Islet precursor cell (in vitro differentiated cells): ENCODE measurements at regions not wholly inside any gene's neighbourhood (a gene's known extent, or its start where the extent isn't known, plus 50 kb on each side); places are given as distances from the start of the nearest gene placed in this dataset.
"Not testable (repeated sequence)": the region's sequence is repeated elsewhere in the genome, so short reads cannot be mapped to it uniquely, and the experiment has no call there.

ENCODE experiments used
- DNase-seq: peaks from one replicate; pipeline ENCODE4 v3.0.0-alpha.2; 2018

GRCh38 chr14:40221428-40221827 lies 789.2 kb upstream of the FBXO33 start:
- no peak for DNase-seq

- DNase-seq: no peak
Observed at GRCh38 chr14:40219032-40219431, 786.8 kb upstream of the FBXO33 start.

GRCh38 chr14:40218282-40218941 lies 786.2 kb upstream of the FBXO33 start:
- DNase-seq: no peak

GRCh38 chr14:40216976-40217375 lies 784.7 kb upstream of the FBXO33 start:
- DNase-seq: no peak

- not testable (repeated sequence) for DNase-seq
Observed at GRCh38 chr14:40216408-40216807, 784.2 kb upstream of the FBXO33 start.

GRCh38 chr14:40213701-40214100 lies 781.5 kb upstream of the FBXO33 start:
- no peak for DNase-seq

GRCh38 chr14:40204441-40205175 lies 772.4 kb upstream of the FBXO33 start:
- DNase-seq: no peak

GRCh38 chr14:40199101-40199500 lies 766.9 kb upstream of the FBXO33 start:
- DNase-seq: no peak

- DNase-seq: no peak
Observed at GRCh38 chr14:40197344-40197743, 765.1 kb upstream of the FBXO33 start.

- peak; percentile 64 for DNase-seq
Observed at GRCh38 chr14:40188006-40188405, 755.8 kb upstream of the FBXO33 start.

GRCh38 chr14:40164083-40164482 lies 731.9 kb upstream of the FBXO33 start:
- peak; percentile 82 for DNase-seq

- no peak for DNase-seq
Observed at GRCh38 chr14:40139657-40140056, 707.4 kb upstream of the FBXO33 start.

- no peak for DNase-seq
Observed at GRCh38 chr14:40133463-40133862, 701.2 kb upstream of the FBXO33 start.

GRCh38 chr14:40129159-40129558 lies 696.9 kb upstream of the FBXO33 start:
- DNase-seq: no peak

- no peak for DNase-seq
Observed at GRCh38 chr14:40123816-40124215, 691.6 kb upstream of the FBXO33 start.

- no peak for DNase-seq
Observed at GRCh38 chr14:40122968-40123648, 690.9 kb upstream of the FBXO33 start.

GRCh38 chr14:40119765-40120164 lies 687.5 kb upstream of the FBXO33 start:
- no peak for DNase-seq

GRCh38 chr14:40119321-40119720 lies 687.1 kb upstream of the FBXO33 start:
- DNase-seq: peak; percentile 75

- no peak for DNase-seq
Observed at GRCh38 chr14:40115583-40115982, 683.4 kb upstream of the FBXO33 start.

GRCh38 chr14:40113671-40114070 lies 681.4 kb upstream of the FBXO33 start:
- DNase-seq: no peak

- DNase-seq: no peak
Observed at GRCh38 chr14:40100544-40101196, 668.4 kb upstream of the FBXO33 start.

- no peak for DNase-seq
Observed at GRCh38 chr14:40099316-40099715, 667.1 kb upstream of the FBXO33 start.

- no peak for DNase-seq
Observed at GRCh38 chr14:40098468-40098867, 666.2 kb upstream of the FBXO33 start.

- no peak for DNase-seq
Observed at GRCh38 chr14:40096968-40097367, 664.7 kb upstream of the FBXO33 start.
